ENCODE measurements at regions not wholly inside any gene's neighbourhood (a gene's known extent, or its start where the extent isn't known, plus 50 kb on each side); places are given as distances from the start of the nearest gene placed in this dataset.

DNA sequence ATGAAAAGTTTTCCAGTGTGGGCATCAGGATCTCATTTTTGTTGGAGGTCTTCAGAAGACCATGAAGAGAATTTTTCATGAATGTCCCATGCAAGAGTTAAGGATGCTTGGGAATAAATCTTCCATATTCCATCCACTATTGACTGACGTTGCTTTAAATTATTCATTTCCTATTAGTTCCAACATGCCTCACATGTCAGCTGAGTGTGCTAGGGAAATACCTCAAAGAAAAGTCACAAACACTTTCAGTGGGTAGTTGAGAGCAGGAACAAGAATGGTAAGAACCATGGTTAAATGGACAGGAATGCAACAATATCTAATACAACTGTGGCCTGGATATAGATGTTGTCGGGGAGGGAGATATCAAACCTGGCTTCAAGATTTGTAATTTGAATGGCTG lies 610.1 kb downstream of the TECRL start:
- no peak for DNase-seq (ENCODE audit: low spot score)

DNA sequence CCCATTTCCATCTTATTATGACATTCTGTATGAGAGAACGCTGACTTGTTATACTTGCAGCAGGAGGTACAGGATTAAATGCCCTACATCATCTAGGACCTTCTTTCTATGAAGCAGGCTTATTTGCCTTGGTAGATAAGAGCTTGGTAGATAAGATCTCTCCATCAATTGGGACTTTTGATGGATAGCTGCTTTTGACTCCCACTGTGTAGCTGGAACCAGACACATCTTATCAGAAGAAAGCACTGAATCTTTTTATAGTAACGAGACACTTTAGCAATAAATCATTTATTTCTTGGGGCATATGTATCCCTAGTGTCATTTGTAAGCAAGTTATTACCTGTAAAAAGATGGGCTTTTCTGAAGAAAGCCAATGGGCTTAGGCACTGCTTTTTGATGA lies 613.9 kb downstream of the TECRL start:
- no peak for DNase-seq (ENCODE audit: low spot score)

DNA sequence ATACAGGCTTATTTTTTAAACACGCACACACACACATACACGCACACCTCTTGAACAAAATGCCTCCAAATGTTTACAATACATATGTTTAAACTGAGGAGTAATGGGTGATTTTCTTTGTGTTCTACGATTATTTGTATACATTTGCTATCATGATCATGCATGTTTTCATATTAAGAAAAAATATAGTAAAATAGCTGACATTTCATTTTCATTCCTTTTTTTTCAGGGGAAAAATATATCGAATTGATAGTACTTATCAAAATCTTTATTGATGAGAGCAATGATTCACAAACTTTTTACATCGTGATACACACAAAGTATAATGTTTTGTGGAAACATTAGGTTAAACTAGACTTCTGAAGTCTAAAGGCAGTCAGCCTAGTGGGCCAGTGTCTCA lies 618.9 kb downstream of the TECRL start:
- DNase-seq (ENCODE audit: low spot score), result no peak

DNA sequence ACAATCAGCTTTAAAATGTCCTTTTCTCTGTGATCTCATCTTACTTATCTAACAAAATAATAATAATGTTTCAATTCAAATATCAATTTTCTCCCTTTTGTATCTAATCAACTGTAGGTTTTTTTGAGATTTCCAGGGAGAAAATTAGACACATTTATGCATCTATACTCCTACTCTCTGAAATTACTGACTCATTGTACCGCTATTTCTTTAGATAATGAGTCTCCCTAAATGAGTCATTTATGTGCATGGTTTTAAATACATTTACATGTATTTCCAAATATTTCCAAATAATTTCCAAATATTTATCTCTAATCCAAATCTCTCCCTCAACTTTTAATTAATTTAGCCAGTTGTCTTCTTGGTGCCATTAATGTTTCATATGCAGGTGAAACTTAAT lies 621.0 kb downstream of the TECRL start:
- no peak for DNase-seq (ENCODE audit: low spot score)

DNA sequence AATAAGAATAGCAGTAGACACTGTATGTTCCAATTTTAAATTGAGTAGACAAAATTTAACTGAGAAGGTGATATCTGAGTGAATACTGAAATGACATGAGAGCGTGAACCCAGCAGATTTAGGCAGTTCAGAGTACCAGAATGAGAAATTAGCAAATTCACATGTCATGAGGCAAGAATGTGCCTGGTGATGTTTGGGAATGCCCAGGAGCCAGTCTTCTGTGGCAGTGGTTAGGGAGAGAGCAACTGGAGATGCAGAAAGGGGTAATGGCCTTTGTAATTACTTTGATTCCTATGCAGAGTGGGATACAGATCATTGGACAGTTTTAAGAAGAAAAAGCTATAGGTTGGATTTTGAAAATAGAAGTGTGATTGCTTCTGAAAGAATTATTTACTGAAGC lies 621.9 kb downstream of the TECRL start:
- no peak for DNase-seq (ENCODE audit: low spot score)

DNA sequence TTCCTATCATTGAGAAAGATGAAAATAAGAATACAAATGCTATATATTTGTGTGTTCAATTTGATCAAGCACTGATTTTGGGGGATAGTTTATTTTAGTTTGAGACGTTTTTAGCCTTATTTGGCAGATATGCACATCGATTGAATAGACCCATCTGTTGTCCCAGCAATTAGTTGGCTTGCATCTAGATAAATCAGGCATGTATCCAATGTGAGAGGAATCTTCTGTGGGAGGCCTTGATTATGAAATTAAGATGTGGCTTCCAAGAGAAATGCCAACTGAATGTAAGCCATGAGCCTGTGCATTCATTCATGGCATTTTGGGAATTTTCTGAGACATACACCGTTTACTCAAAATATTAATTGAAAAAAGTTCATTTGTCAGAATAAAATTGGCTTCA lies 623.1 kb downstream of the TECRL start:
- no peak for DNase-seq (ENCODE audit: low spot score)

DNA sequence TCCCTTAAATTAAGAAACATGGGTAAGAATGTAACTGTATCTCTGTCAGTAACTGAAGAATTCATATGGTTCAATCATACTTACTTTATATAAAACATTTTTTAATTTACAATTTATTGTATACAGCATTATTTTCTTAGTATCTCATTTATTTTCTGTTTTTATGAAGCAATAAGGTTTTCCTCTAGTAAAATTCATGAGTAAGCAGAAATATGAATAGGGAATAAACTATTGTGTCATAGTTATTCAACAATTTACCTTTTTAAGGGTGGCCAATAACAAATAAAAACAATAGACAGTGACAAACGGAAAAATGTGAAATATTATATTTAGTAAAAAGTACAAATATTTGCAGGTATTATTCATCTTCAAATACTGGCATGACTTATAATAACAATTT lies 624.4 kb downstream of the TECRL start:
- DNase-seq (ENCODE audit: low spot score), result no peak

DNA sequence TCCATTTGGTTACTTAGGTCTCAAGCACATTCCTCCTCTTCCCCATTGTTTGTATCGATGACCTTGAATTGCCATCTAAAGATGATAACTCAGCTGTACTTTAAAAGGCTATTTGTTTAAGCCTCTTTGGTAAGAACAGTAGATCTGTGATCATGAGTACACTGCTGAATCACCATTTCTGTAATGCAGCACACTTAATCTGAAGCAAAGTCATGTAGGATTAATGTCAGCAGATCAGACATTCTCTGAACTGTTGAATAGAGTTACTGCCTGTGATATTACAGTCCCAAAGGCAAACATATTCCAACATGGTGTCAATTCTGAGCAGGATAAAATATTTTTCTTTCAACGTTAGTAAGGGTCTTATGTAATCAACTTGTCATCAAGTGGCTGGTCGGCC lies 631.6 kb downstream of the TECRL start:
- no peak for DNase-seq (ENCODE audit: low spot score)

DNA sequence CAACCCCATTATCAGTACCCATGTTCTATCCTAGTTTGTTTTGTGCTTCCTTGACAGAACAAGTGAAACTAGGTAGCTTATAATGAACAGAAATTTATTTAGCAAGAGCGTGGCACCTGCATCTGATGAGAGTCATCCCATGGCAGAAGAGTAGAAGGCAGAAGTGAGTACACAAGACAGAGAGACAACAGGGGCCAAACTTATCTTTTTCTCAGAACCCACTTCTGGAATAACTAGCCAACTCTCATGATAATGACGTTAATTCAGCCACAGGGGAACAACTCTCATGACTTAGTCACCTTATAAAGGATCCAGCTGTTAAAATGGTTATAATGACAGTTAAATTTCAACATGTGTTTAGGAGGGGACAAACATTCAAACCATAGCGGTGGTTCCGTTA lies 644.9 kb downstream of the TECRL start:
- DNase-seq (ENCODE audit: low spot score), result no peak

DNA sequence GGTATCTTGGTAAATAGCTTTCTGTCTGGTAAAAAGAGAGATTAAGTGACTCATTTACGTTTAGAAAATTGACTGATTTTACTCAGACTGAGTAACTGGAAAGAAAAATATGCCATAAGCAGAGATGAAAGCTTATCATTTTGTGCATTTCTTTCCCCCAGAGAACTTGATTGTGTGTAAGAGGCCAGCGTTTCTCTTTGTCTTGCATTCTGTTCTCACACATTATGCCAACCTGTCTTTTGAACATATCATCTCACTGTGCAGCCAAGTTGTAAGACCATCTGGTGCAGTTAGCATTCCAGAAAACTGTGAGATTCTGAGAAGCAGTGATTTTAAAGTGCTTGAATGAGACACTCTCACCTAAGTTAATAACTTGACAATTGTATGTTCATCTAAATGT lies 651.3 kb downstream of the TECRL start:
- no peak for DNase-seq (ENCODE audit: low spot score)

DNA sequence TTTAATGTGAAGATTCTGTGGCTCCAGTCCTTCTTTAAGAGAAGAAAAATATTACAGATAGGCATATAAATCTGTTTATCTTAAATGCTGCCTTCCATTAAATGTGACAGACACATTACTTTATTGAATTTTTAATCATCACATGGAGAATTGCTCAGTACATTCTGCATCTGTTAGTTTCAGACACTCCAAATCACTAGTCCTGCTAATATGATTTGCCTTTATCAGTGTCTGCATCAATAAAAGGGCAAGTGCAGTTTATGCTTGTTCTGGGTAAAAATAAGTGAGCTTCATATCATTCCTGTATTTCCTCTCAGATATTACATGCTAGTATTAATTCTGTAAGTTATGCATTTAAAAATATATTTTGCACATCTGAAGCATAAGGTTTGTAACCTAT lies 666.4 kb downstream of the TECRL start:
- DNase-seq (ENCODE audit: low spot score), result no peak

DNA sequence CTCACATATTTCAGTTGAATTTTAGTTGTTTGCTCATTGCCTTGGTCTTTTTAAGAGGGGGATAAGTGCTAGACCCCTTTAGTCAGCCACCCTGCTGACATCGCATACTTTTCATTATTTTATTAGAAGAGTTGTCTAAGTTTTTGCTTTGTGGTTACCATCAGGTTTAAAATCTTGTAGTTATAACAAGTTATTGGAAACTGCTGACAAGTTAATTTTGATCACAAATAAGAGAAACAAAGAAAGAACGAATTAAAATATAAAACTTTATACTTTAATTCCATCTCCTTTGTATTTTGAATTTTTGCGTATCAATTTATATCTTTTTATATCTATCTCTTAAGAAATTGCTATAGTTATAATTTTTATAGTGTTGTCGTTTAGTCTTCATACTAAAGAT lies 679.7 kb downstream of the TECRL start:
- no peak for DNase-seq (ENCODE audit: low spot score)

DNA sequence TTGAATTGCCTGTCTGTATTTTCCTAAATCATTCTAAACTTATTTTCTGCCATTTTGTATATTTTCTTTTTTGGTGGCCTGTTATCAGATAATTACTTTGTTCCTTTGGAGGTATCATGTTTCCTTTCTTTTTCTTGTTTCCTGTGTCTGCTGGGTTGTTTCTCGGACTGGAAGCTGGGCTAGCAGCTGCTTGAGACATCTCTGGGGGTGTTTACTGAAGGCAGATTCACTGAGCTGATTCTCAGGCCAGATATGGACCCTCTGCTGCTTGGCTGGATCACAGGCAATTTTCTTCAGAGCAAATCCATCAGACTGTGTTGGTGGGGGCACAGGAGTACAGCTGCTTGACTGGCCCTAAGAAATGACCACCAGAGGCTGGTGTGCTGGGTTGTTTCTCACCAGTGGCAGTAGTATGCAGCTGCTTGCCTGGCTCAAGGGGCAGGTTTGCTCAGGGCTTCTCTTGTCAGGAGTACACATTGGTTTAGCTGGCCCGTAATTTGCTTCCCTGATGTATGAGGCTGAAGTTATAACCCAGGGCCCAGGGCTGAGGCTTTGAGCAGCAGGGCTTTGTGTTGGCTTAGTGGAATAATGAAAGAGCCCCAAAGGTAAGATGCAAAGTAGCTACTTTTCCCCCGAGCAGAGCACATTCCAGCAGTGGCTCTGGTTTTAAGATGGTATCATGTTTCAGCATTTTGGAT lies 680.6 kb downstream of the TECRL start:
- DNase-seq (ENCODE audit: low spot score), result peak; percentile 0

DNA sequence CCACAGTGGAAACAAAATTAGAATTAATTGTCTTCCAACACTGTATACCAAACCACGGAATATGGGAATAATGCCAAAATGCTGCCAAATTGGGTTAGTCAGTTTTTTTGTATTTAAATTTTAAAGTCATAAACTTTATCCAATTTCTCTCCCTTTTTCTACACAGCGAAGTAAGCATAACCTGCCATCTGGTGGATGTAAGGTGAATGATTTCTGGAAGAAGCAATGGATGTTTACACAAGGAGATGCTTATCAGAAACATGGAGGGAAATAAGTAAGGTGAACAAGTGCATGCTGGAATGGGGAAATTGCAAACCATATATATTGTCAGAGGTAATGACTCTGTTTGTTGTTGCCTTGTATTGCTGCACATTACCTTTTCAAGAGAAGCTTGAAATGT lies 691.9 kb downstream of the TECRL start:
- no peak for DNase-seq (ENCODE audit: low spot score)

DNA sequence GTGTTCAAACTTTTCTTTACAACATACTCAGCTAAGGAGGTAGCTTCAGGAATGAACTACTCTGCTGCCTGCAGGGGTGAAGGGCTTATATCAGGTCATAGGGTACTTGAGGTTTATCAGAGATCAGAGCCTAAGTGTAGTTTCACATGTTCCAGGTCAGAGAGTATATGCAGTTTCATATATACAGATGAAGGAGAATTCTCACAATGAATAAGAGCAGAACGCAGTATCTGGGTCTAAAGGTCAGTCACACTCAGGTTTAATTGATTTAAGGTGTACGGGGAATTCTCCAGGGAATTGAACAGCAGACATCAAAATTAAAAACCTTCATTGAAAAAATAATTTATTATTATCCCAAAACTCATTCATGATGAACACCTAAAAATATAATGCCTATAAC lies 700.6 kb downstream of the TECRL start:
- no peak for DNase-seq (ENCODE audit: low spot score)

DNA sequence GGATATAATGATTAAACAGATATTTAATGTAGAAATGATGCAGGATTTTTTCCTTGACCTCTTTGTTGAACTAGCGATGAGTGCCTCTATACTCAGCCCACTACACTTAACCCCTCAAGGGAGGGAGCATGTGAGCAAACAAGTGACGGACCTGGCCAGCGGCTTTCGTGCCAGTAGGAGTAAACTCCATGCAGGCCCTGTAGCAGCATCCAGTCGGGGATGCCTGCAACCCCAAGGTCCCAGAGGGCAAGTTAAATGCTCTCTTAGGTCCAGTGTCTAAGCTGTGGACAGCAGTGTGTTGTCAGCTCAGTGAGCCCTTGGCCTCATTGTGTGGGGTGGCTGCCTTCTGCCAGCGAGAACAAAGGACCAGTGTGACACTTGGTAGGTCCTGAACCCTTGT lies 708.7 kb downstream of the TECRL start:
- DNase-seq (ENCODE audit: low spot score), result no peak

DNA sequence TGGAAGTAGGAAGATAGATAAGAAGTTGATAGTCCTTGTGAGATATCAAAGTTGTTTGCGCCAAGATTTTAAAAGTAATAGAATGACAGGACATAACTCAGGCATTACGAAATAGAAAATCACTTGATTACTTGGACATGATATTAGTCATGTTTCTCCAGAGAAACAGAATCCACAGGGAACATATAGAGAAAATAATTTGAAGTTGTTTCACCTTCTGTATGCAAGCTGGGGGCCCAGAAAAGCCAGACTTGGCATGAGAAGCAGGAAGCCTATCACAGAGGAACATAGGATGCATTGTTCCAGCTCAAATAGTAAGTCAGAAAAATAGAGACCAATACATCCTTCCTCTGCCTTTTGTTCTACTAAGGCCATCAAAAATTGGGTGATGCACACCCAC lies 715.9 kb downstream of the TECRL start:
- DNase-seq (ENCODE audit: low spot score), result no peak

DNA sequence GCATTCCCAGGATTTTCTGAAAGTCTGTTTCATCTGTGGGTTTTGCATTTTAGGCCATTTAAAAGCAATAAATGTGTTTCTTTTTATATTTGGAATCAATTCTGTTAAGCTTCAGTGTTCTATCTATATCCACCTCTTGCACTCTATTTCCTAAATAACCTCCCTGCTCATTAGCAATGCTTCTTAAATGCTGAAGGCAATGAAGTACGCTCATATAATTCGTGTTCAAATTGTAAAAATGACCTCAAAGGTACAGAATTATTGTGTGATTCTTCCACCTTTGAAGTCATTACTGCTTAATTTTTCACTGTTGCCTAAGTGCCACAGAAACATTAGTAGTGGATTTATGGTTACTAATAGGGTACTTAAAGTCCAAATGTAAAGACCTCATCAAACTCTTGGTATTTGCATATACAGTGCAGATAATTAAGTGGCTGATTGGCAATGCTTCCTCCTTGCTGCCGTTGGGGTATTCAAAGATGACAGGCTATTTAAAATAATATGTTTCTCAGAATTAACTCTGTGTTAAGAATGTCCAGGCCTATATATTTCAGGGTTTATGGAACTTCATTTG lies 730.8 kb downstream of the TECRL start:
- no peak for DNase-seq (ENCODE audit: low spot score)

DNA sequence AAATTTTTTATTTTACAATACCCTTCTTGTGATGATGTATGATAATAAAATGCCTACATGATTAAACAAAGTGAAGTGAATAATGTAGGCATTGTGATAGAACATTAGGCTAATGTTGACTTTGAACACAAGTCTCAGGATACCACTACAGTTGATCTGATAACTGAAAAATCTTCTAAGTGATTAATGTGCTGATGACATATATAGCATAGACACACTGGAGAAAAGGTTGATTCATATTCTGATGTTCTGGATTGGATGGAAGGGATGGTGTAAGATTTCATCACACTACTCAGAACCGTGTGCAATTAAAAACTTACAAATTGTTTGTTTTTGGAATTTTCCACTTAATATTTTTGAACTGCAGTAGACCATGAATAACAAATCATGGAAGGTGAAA lies 738.5 kb downstream of the TECRL start:
- no peak for DNase-seq (ENCODE audit: low spot score)

DNA sequence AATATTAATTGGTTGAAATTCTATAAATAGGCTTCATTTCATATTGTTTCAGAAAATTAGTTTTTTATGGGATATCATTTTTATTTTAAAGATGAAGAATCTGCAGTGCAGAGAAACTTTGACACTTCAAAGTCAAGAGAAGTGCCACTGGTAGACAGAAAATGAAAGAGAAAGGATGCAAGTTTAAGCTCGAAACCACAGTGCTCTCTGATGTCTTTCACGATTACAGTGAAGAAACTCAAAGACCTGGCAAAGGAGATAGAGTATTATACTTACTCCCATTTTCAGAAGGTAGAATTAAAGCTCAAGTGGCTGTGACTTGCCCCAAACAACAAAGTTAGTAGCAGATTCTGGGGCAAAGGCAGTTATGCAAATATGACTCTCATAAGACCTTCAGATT lies 745.4 kb downstream of the TECRL start:
- no peak for DNase-seq (ENCODE audit: low spot score)

DNA sequence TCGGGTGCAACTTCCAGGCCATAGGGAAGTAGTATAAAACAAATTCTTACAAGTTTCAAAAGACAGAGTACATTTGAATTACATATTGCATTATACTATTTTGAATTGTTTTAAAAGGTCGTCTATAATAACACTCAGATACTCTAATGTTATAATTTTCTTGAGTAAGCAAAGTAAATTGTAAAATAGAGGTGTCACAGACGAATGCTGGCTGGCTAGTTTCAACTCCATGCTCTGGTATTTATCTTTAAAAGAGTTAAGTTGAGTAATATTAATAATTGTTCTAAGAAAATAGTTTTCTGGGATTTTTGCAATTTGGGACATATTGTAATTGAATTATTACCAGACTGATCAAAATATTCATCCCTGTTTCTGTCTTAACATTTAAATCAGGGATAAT lies 764.9 kb downstream of the TECRL start:
- no peak for DNase-seq (ENCODE audit: low spot score)

DNA sequence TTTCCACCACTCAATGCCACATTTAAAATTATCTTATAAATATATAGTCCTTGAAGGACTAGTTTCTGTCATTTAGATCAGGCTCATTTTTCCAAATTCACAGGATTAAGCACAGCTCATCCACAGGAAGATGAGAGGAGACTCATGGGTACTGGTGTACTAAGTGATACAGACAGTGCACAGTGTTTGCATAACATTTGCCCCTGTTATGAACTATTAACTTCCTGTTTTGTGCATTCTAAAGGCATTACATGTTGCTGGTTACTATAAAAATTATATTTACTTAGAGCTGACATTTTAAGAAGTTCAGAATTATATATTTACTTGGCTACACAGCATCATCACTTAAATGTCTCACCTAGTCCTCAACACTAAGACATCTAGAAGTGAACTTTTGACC lies 772.0 kb downstream of the TECRL start:
- DNase-seq (ENCODE audit: low spot score), result no peak

DNA sequence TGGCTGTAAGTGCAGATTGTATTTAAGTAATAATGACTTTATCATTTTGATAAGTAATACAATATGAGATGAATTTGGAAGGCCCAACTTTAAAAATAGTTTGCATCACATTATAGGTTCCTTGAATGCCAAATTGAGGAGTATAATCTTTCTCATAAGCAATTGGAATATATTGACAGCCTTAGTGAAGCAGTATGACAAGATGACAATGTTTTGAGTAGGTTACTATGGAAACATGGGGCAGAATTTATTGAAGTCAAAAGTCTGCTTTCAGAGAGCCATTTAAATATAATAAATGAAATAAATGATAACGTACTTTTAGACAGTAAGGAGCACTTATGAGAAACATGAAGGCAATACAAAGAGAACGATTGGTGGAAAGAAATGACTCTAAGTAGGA lies 776.4 kb downstream of the TECRL start:
- no peak for DNase-seq (ENCODE audit: low spot score)

DNA sequence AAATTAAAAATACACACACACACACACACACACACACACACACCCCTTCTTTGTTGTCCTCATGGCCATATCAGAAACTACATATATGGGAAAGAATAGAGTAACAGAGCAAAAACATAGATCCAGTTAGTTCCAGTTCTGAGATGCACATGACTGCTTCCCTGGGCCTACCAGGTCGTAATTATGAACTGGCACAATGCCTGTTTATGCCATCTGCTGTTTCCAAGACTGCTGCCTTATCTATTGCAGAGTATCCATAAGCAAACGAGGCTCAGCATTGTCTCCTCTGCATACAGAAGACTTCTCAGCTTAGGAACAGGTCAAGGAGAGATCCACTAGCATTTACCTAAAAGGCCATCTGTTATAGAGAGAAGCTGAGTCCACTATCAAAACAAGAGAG lies 789.0 kb downstream of the TECRL start:
- DNase-seq (ENCODE audit: low spot score), result no peak

DNA sequence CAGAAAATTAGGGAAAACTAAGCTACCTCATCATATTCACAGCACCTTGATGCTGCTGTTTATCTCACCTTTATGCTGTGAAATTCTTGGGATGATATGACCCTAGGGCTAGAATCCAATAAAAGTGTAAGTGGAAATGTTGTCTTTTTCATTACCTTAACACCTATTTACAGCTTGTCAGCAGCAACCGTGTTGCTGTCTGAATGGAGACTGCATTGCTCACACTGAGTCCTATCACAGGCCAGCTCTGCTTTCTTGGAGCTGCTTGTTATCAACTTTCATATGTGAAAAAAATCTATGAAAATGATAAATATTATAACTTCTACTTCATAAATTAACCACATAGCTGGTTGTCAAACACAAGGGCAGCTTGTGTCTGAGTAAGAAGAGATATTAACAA lies 789.5 kb downstream of the TECRL start:
- DNase-seq (ENCODE audit: low spot score), result no peak

Measured in HuH-7 (cell line).